Neural cell (in vitro differentiated cells): ENCODE measurements at regions not wholly inside any gene's neighbourhood (a gene's known extent, or its start where the extent isn't known, plus 50 kb on each side); places are given as distances from the start of the nearest gene placed in this dataset.

ENCODE experiments used
- H2AFZ ChIP-seq: fragments of 200-600, 300-800 bp; sonication (generic), shearing (Covaris generic); 2 replicates; pipeline ENCODE4 v1.6.0; 2014; ENCODE audit warnings: low read depth, mild to moderate bottlenecking, antibody characterized with exemption, low read length, moderate library complexity
- H3F3A ChIP-seq: fragments of 200-600 bp; shearing (Covaris generic); 2 replicates; pipeline ENCODE4 v1.6.1; 2016; ENCODE audit warnings: mild to moderate bottlenecking, moderate library complexity, mixed read lengths, antibody characterized with exemption, low read length; ENCODE audit not compliant: insufficient read depth, poor library complexity, severe bottlenecking
- H3K27ac ChIP-seq: fragments of 200-600, 300-800 bp; sonication (generic), shearing (Covaris generic); 2 replicates; pipeline ENCODE4 v1.5.1; 2014; ENCODE audit warnings: mild to moderate bottlenecking, low read length, moderate library complexity
- H3K27me3 ChIP-seq: fragments of 300-800, 200-600 bp; sonication (generic), shearing (Covaris generic); 2 replicates; pipeline ENCODE4 v1.6.0; 2014; ENCODE audit warnings: mild to moderate bottlenecking, low read depth, low read length, moderate library complexity; ENCODE audit not compliant: insufficient read depth
- H3K36me3 ChIP-seq: fragments of 300-800, 200-600 bp; sonication (generic), shearing (Covaris generic); 2 replicates; pipeline ENCODE4 v1.5.1; 2014; ENCODE audit warnings: mild to moderate bottlenecking, antibody characterized with exemption, low read length, moderate library complexity; ENCODE audit not compliant: insufficient read depth
- H3K4me2 ChIP-seq: fragments of 300-800, 200-600 bp; sonication (generic), shearing (Covaris generic); 2 replicates; pipeline ENCODE4 v1.6.0; 2014; ENCODE audit warnings: mild to moderate bottlenecking, low read length
- H3K4me3 ChIP-seq: fragments of 300-800, 200-600 bp; sonication (generic), shearing (Covaris generic); 2 replicates; pipeline ENCODE4 v1.5.1; 2014; ENCODE audit warnings: mild to moderate bottlenecking, low read length, moderate library complexity
- H3K79me2 ChIP-seq: fragments of 200-600 bp; shearing (Covaris generic); replicated peaks from 2 replicates; pipeline ENCODE4 v1.6.0; 2014; ENCODE audit warnings: mild to moderate bottlenecking, low read length, moderate library complexity; ENCODE audit not compliant: insufficient read depth
- H3K9ac ChIP-seq: fragments of 300-800, 200-600 bp; sonication (generic), shearing (Covaris generic); 2 replicates; pipeline ENCODE4 v1.6.1; 2016; ENCODE audit warnings: mild to moderate bottlenecking, low read length, mixed read lengths
- H3K9me2 ChIP-seq: fragments of 200-600 bp; shearing (Covaris generic); 2 replicates; pipeline ENCODE4 v1.6.1; 2016; ENCODE audit warnings: mild to moderate bottlenecking, low read length, mixed read lengths; ENCODE audit not compliant: insufficient read depth
- H3K9me3 ChIP-seq: fragments of 200-600, 300-800 bp; sonication (generic), shearing (Covaris generic); 2 replicates; pipeline ENCODE4 v1.6.1; 2016; ENCODE audit warnings: mild to moderate bottlenecking, mixed run types, low read length, moderate library complexity, mixed read lengths
- H4K20me1 ChIP-seq: fragments of 200-600 bp; shearing (Covaris generic); 2 replicates; pipeline ENCODE4 v1.6.1; 2016; ENCODE audit warnings: mild to moderate bottlenecking, mixed run types; ENCODE audit not compliant: insufficient read depth
- EP300 ChIP-seq: fragments of 450-650 bp; conservative IDR thresholded peaks from 2 replicates; pipeline ENCODE4 v1.6.1; 2014; ENCODE audit warnings: antibody characterized with exemption, mild to moderate bottlenecking, moderate library complexity; ENCODE audit not compliant: poor library complexity, severe bottlenecking
- EZH2 ChIP-seq: fragments of 200-600, 300-800 bp; shearing (Covaris generic), sonication (generic); IDR thresholded peaks from 2 replicates; pipeline ENCODE4 v1.6.1; 2014; ENCODE audit warnings: antibody characterized with exemption, low read length, borderline replicate concordance, mild to moderate bottlenecking; ENCODE audit not compliant: insufficient read depth, poor library complexity, severe bottlenecking
- MXI1 ChIP-seq: fragments of 450-650 bp; conservative IDR thresholded peaks from 2 replicates; pipeline ENCODE4 v1.6.1; 2014; ENCODE audit warnings: antibody characterized with exemption, mild to moderate bottlenecking; ENCODE audit not compliant: poor library complexity, severe bottlenecking
- POLR2AphosphoS5 ChIP-seq: IDR thresholded peaks from 2 replicates; pipeline ENCODE4 v1.6.1; 2012
- RAD21 ChIP-seq: fragments of 450-650 bp; conservative IDR thresholded peaks from 2 replicates; pipeline ENCODE4 v1.6.1; 2014; ENCODE audit warnings: antibody characterized with exemption, mild to moderate bottlenecking, moderate library complexity
- SMC3 ChIP-seq: fragments of 450-650 bp; conservative IDR thresholded peaks from 2 replicates; pipeline ENCODE4 v1.6.1; 2014; ENCODE audit warnings: antibody characterized with exemption, mild to moderate bottlenecking, moderate library complexity; ENCODE audit not compliant: poor library complexity
- TAF1 ChIP-seq: IDR thresholded peaks from 2 replicates; pipeline ENCODE4 v1.6.1; 2012; ENCODE audit warnings: low read depth
- TF ChIP-seq, protein P1 (sequence below): IDR thresholded peaks from 2 replicates; pipeline ENCODE4 v1.6.1; 2012; ENCODE audit warnings: borderline replicate concordance
- TF ChIP-seq, protein P2 (sequence below): fragments of 450-650 bp; IDR thresholded peaks from 2 replicates; pipeline ENCODE4 v1.5.1; 2014; ENCODE audit warnings: antibody characterized with exemption, mild to moderate bottlenecking, moderate library complexity; ENCODE audit not compliant: poor library complexity, severe bottlenecking

DNA sequence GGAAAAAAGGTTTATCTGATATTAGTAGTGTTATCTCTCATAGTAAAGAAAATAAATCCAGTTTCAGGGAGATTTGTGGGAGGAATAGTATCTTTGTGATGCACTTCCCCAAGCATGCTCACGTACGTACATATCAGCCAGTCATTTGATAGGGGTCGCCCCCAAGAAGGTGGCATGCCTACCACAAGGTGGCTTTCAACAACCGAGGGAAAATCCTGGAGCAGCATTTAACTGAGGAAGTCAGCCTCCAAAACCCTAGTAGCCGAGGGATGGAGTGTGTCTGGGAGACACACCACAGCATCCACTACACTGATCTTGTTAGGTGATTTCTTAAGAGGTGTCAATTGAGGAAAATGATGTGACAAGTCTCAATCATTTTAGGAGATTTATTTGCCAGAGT, 623.9 kb downstream of the NYAP2 start:
- H3K4me2 ChIP-seq = no peak overlapping the region
- no peak overlapping the region for H3K4me3 ChIP-seq
- no peaks in the 10 kb centered on the region for H3K9me2 ChIP-seq
- H3K9ac ChIP-seq = no peak overlapping the region
- H3K27ac ChIP-seq = no peak overlapping the region
- no peak overlapping the region for H2AFZ ChIP-seq
- TF ChIP-seq MXI1 = no peak
- no peak for TF ChIP-seq EP300
- no peak for TF ChIP-seq EZH2
- TF ChIP-seq TAF1 = no peak
- no peak for TF ChIP-seq RAD21
- H3K36me3 ChIP-seq = no peaks in the 10 kb centered on the region
- no peaks in the 10 kb centered on the region for H3F3A ChIP-seq
- no peaks in the 10 kb centered on the region for H4K20me1 ChIP-seq
- no peaks in the 10 kb centered on the region for H3K27me3 ChIP-seq
- H3K9me3 ChIP-seq = no peaks in the 10 kb centered on the region
- no peaks in the 10 kb centered on the region for H3K79me2 ChIP-seq

DNA sequence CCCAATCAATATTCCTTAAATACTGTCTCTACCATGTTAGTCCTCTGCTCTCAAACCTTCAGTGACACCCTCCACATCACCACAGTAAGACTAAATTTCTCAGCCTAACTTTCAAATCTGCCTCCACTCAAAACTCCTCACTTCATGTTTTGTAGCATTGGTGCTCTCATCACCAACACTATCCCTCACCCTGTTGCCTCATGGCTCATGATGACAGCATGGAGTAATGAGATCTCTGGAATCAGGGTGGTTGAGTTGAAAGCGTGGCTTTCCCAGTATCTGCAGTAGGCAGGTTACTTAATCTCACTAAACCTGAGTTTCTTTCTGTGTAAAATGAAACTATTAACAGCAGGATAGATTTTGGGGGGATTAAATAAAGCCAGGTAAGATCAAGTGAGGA, 621.4 kb downstream of the NYAP2 start:
- Histone ChIP-seq H3K27me3 (no peaks in the 10 kb centered on the region), H3K79me2 (no peaks in the 10 kb centered on the region), H3K4me3 (no peak overlapping the region), H3F3A (no peaks in the 10 kb centered on the region), H3K9me2 (no peaks in the 10 kb centered on the region), H3K9me3 (no peaks in the 10 kb centered on the region), H4K20me1 (no peaks in the 10 kb centered on the region), H3K27ac (no peak overlapping the region), H3K36me3 (no peaks in the 10 kb centered on the region), H3K4me2 (no peak overlapping the region), H3K9ac (no peak overlapping the region), H2AFZ (no peak overlapping the region)
- no peak for TF ChIP-seq POLR2AphosphoS5
- TF ChIP-seq, protein P1, sequence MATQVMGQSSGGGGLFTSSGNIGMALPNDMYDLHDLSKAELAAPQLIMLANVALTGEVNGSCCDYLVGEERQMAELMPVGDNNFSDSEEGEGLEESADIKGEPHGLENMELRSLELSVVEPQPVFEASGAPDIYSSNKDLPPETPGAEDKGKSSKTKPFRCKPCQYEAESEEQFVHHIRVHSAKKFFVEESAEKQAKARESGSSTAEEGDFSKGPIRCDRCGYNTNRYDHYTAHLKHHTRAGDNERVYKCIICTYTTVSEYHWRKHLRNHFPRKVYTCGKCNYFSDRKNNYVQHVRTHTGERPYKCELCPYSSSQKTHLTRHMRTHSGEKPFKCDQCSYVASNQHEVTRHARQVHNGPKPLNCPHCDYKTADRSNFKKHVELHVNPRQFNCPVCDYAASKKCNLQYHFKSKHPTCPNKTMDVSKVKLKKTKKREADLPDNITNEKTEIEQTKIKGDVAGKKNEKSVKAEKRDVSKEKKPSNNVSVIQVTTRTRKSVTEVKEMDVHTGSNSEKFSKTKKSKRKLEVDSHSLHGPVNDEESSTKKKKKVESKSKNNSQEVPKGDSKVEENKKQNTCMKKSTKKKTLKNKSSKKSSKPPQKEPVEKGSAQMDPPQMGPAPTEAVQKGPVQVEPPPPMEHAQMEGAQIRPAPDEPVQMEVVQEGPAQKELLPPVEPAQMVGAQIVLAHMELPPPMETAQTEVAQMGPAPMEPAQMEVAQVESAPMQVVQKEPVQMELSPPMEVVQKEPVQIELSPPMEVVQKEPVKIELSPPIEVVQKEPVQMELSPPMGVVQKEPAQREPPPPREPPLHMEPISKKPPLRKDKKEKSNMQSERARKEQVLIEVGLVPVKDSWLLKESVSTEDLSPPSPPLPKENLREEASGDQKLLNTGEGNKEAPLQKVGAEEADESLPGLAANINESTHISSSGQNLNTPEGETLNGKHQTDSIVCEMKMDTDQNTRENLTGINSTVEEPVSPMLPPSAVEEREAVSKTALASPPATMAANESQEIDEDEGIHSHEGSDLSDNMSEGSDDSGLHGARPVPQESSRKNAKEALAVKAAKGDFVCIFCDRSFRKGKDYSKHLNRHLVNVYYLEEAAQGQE = no peak
- TF ChIP-seq SMC3 = no peak
- no peak for TF ChIP-seq EZH2
- TF ChIP-seq TAF1 = no peak
- TF ChIP-seq, protein P2, sequence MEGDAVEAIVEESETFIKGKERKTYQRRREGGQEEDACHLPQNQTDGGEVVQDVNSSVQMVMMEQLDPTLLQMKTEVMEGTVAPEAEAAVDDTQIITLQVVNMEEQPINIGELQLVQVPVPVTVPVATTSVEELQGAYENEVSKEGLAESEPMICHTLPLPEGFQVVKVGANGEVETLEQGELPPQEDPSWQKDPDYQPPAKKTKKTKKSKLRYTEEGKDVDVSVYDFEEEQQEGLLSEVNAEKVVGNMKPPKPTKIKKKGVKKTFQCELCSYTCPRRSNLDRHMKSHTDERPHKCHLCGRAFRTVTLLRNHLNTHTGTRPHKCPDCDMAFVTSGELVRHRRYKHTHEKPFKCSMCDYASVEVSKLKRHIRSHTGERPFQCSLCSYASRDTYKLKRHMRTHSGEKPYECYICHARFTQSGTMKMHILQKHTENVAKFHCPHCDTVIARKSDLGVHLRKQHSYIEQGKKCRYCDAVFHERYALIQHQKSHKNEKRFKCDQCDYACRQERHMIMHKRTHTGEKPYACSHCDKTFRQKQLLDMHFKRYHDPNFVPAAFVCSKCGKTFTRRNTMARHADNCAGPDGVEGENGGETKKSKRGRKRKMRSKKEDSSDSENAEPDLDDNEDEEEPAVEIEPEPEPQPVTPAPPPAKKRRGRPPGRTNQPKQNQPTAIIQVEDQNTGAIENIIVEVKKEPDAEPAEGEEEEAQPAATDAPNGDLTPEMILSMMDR = no peak
- TF ChIP-seq RAD21 = no peak
- TF ChIP-seq MXI1 = no peak
- no peak for TF ChIP-seq EP300
